HCT116 (cell line): ENCODE measurements at regions not wholly inside any gene's neighbourhood (a gene's known extent, or its start where the extent isn't known, plus 50 kb on each side); places are given as distances from the start of the nearest gene placed in this dataset.

Experiments
- ATF3 ChIP-seq: IDR thresholded peaks from 2 replicates; pipeline ENCODE4 v1.6.1; 2012
- CTCF ChIP-seq, 3 experiments: fragments of 200-600 bp in 1 of 3; sonication (generic) in 1 of 3; IDR thresholded peaks in 2 of 3; conservative IDR thresholded peaks in 1 of 3; 2 replicates each; pipeline ENCODE4 v1.5.1; 2012 to 2017; ENCODE audit warnings: low read depth in 2 of 3, low read length in 2 of 3, antibody characterized with exemption in 1 of 3, borderline replicate concordance in 1 of 3, control low read depth in 1 of 3, mild to moderate bottlenecking in 1 of 3, mixed read lengths in 1 of 3, mixed run types in 1 of 3, moderate library complexity in 1 of 3; ENCODE audit not compliant: insufficient read depth in 1 of 3
- ELF1 ChIP-seq: IDR thresholded peaks from 2 replicates; pipeline ENCODE4 v1.6.1; 2012; ENCODE audit warnings: low read depth, borderline replicate concordance
- EZH2phosphoT487 ChIP-seq: fragments of 200-600 bp; IDR thresholded peaks from 2 replicates; pipeline ENCODE4 v1.6.1; 2018; ENCODE audit warnings: antibody characterized with exemption, borderline replicate concordance
- FOSL1 ChIP-seq: IDR thresholded peaks from 2 replicates; pipeline ENCODE4 v1.6.1; 2012; ENCODE audit warnings: low read depth
- JUND ChIP-seq: IDR thresholded peaks from 2 replicates; pipeline ENCODE4 v1.6.1; 2012
- POLR2A ChIP-seq: IDR thresholded peaks from 2 replicates; pipeline ENCODE4 v1.7.0; 2011; ENCODE audit warnings: borderline replicate concordance; ENCODE audit not compliant: insufficient read depth, insufficient read length; ENCODE audit errors: extremely low read depth
- POLR2AphosphoS5 ChIP-seq: IDR thresholded peaks from 2 replicates; pipeline ENCODE4 v1.6.1; 2011; ENCODE audit warnings: mild to moderate bottlenecking, low read depth, low read length, moderate library complexity
- RAD21 ChIP-seq: IDR thresholded peaks from 2 replicates; pipeline ENCODE4 v1.6.1; 2012; ENCODE audit warnings: low read depth, mild to moderate bottlenecking
- TCF7L2 ChIP-seq: IDR thresholded peaks from 2 replicates; pipeline ENCODE4 v1.7.0; 2011; ENCODE audit warnings: borderline replicate concordance, inconsistent platforms; ENCODE audit not compliant: insufficient read depth, insufficient read length; ENCODE audit errors: extremely low read depth

DNA sequence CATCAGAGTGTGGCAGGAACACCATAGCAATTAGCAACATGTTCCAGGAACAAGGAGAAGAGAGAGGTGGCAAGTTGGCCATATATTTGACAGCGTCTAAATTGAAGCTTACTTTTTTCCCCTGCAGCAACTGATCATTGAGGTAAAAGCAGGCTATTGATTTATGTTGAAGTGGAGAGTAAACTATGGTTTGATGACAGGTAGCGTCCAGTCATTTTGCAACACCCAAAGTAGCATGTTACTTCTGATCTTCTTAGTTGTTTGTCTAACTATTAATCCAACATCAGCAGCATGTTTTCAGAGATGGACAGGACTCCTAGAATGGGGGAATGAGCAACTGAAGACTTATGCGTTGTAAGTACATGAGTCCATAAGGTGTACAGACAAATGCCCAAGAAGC is 225.8 kb downstream of the ZPLD1 start:
- no peak for TF ChIP-seq TCF7L2
- TF ChIP-seq CTCF (IDR thresholded peaks at IDR 0.05 in 2 of 3, conservative IDR thresholded peaks at IDR 0.05 in 1 of 3; ENCODE audit: borderline replicate concordance in 1 of 3, insufficient read depth in 1 of 3, low read depth in 2 of 3, low read length in 2 of 3) = no peak
- no peak for TF ChIP-seq JUND
- no peak for TF ChIP-seq POLR2AphosphoS5
- no peak for TF ChIP-seq EZH2phosphoT487
- no peak for TF ChIP-seq FOSL1
- TF ChIP-seq ATF3 = no peak
- TF ChIP-seq POLR2A = no peak
- no peak for TF ChIP-seq RAD21
- no peak for TF ChIP-seq ELF1
